Sigmoid colon (tissue), 3 donors: ENCODE measurements at regions not wholly inside any gene's neighbourhood (a gene's known extent, or its start where the extent isn't known, plus 50 kb on each side); places are given as distances from the start of the nearest gene placed in this dataset.

Experiments
- POLR2A ChIP-seq, 2 donors: fragments of 450-650 bp; IDR thresholded peaks; one replicate each; pipeline ENCODE4 v1.6.1; 2016; ENCODE audit warnings: antibody characterized with exemption in 2 of 2, mild to moderate bottlenecking in 2 of 2, moderate library complexity in 2 of 2
- TF ChIP-seq, protein P1 (sequence below), 4 experiments: fragments of 450-650 bp in 3 of 4; fragments of 200-600 bp in 1 of 4; IDR thresholded peaks; one replicate each; pipeline ENCODE4 v1.5.1; 2016 to 2019; ENCODE audit warnings: antibody characterized with exemption in 4 of 4, mild to moderate bottlenecking in 3 of 4, moderate library complexity in 2 of 4

DNA sequence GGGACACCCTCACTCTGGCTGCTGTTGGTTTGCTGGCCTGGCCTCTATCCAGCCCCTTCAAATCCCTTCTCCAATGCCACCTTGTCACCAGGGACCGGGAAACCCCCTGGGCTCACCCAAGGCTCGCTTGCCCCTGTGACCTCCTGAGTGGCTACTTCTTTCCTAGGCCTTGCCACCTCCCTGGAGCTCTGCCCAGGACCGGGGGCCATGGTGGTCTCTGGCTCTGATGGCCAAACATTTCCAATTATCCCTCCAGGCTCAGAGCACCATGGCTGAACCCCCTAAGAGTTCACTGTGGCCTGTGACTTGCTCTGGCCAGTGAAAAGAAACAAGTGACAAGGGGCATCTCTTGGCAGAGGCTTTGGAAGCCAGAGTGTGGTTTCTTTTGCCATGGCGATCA is 237.6 kb downstream of the TFCP2L1 start:
- TF ChIP-seq POLR2A (IDR thresholded peaks at IDR 0.05), result no peak
- TF ChIP-seq, protein P1, sequence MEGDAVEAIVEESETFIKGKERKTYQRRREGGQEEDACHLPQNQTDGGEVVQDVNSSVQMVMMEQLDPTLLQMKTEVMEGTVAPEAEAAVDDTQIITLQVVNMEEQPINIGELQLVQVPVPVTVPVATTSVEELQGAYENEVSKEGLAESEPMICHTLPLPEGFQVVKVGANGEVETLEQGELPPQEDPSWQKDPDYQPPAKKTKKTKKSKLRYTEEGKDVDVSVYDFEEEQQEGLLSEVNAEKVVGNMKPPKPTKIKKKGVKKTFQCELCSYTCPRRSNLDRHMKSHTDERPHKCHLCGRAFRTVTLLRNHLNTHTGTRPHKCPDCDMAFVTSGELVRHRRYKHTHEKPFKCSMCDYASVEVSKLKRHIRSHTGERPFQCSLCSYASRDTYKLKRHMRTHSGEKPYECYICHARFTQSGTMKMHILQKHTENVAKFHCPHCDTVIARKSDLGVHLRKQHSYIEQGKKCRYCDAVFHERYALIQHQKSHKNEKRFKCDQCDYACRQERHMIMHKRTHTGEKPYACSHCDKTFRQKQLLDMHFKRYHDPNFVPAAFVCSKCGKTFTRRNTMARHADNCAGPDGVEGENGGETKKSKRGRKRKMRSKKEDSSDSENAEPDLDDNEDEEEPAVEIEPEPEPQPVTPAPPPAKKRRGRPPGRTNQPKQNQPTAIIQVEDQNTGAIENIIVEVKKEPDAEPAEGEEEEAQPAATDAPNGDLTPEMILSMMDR (IDR thresholded peaks at IDR 0.05), result no peak
